ENCODE measurements at regions not wholly inside any gene's neighbourhood (a gene's known extent, or its start where the extent isn't known, plus 50 kb on each side); places are given as distances from the start of the nearest gene placed in this dataset.
A peak's percentile ranks its signal among the peaks of the same experiment; 100 is the strongest.
"Not testable (repeated sequence)": the region's sequence is repeated elsewhere in the genome, so short reads cannot be mapped to it uniquely, and the experiment has no call there.

GRCh38 chr4:1534095-1534872 lies 128.0 kb upstream of the NKX1-1 start:
- intact Hi-C loops (cut with DNase I): no loop called here
- no peak for DNase-seq (ENCODE audit: low spot score)
- no peak for ATAC-seq

- ATAC-seq: no peak
- intact Hi-C loops (cut with DNase I): no loop called here
- no peak for DNase-seq (ENCODE audit: low spot score)
These were observed 127.3 kb upstream of the NKX1-1 start for GRCh38 chr4:1533501-1534064.

GRCh38 chr4:1532549-1533395 lies 126.5 kb upstream of the NKX1-1 start:
- intact Hi-C loops (cut with DNase I): no loop called here
- no peak for ATAC-seq
- no peak for DNase-seq (ENCODE audit: low spot score)

GRCh38 chr4:1531683-1532548 lies 125.7 kb upstream of the NKX1-1 start:
- ATAC-seq (peak; percentile 17), DNase-seq (ENCODE audit: low spot score) (no peak)
- intact Hi-C loops (cut with DNase I): no loop called here

- DNase-seq (ENCODE audit: low spot score) (no peak), ATAC-seq (no peak)
- intact Hi-C loops (cut with DNase I): no loop called here
These were observed 124.1 kb upstream of the NKX1-1 start for GRCh38 chr4:1530356-1530755.

- DNase-seq (ENCODE audit: low spot score) (no peak), ATAC-seq (no peak)
- intact Hi-C loops (cut with DNase I): no loop called here
These were observed 118.5 kb upstream of the NKX1-1 start for GRCh38 chr4:1524761-1525160.

- intact Hi-C loops (cut with DNase I): no loop called here
- ATAC-seq (peak; percentile 31), DNase-seq (ENCODE audit: low spot score) (no peak)
These were observed 117.8 kb upstream of the NKX1-1 start for GRCh38 chr4:1523907-1524636.

GRCh38 chr4:1523506-1523905 lies 117.3 kb upstream of the NKX1-1 start:
- DNase-seq (ENCODE audit: low spot score) (no peak), ATAC-seq (no peak)
- intact Hi-C loops (cut with DNase I): no loop called here

GRCh38 chr4:1523033-1523432 lies 116.8 kb upstream of the NKX1-1 start:
- intact Hi-C loops (cut with DNase I): no loop called here
- no peak for DNase-seq (ENCODE audit: low spot score)
- no peak for ATAC-seq

GRCh38 chr4:1522606-1523005 lies 116.4 kb upstream of the NKX1-1 start:
- no peak for DNase-seq (ENCODE audit: low spot score)
- intact Hi-C loops (cut with DNase I): no loop called here
- ATAC-seq: no peak

GRCh38 chr4:1521821-1522361 lies 115.6 kb upstream of the NKX1-1 start:
- ATAC-seq: no peak
- DNase-seq (ENCODE audit: low spot score): no peak
- intact Hi-C loops (cut with DNase I): no loop called here

GRCh38 chr4:1520795-1521576 lies 114.7 kb upstream of the NKX1-1 start:
- DNase-seq (ENCODE audit: low spot score); intact Hi-C loops (cut with DNase I): not testable (repeated sequence)
- ATAC-seq: peak; percentile 58

GRCh38 chr4:1519787-1520661 lies 113.8 kb upstream of the NKX1-1 start:
- DNase-seq (ENCODE audit: low spot score) (no peak), ATAC-seq (no peak)
- intact Hi-C loops (cut with DNase I): no loop called here

GRCh38 chr4:1518997-1519700 lies 112.9 kb upstream of the NKX1-1 start:
- intact Hi-C loops (cut with DNase I): no loop called here
- ATAC-seq (no peak), DNase-seq (ENCODE audit: low spot score) (no peak)

GRCh38 chr4:1517592-1518411 lies 111.6 kb upstream of the NKX1-1 start:
- intact Hi-C loops (cut with DNase I): no loop called here
- ATAC-seq (no peak), DNase-seq (ENCODE audit: low spot score) (no peak)
